Astrocyte of the cerebellum (primary cell): ENCODE measurements at regions not wholly inside any gene's neighbourhood (a gene's known extent, or its start where the extent isn't known, plus 50 kb on each side); places are given as distances from the start of the nearest gene placed in this dataset.

ENCODE experiments used
- DNase-seq: peaks from one replicate; pipeline ENCODE4 v3.0.0-alpha.2; 2011; ENCODE audit warnings: low read depth
- H3K4me3 ChIP-seq: 2 replicates; pipeline ENCODE4 v1.5.1; 2011; ENCODE audit warnings: mild to moderate bottlenecking, low read depth, low read length, moderate library complexity
- in situ Hi-C: cut with HindIII; loops from 2 replicates; pipeline ENCODE4 v1.10.0; 2017; ENCODE audit warnings: low sequenced_read_pairs
- TF ChIP-seq, protein P1 (sequence below): IDR thresholded peaks from 2 replicates; pipeline ENCODE4 v1.5.1; 2012; ENCODE audit warnings: low read length, low read depth, moderate library complexity, mild to moderate bottlenecking; ENCODE audit errors: missing control alignments

DNA sequence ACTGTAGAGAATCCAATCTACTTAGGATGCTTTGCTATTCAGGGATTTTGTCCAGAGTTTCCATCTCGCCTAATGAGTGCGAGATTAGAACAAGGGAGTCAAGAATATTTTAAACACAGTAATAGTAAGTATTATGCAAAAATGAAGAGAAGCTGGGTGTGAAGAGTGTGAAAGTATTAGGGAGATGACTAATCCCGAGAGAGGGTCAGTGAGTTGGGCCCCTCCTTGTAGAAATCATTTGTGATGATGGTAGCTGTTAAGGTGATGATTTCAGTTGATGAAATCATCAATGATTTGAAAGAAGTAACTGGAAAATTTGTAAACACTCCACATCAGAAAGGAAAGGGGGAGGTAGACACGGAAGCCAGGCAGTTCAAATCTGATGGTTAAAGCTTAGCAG is 478.9 kb upstream of the MGAT4C start:
- H3K4me3 ChIP-seq = no peak overlapping the region
- TF ChIP-seq, protein P1, sequence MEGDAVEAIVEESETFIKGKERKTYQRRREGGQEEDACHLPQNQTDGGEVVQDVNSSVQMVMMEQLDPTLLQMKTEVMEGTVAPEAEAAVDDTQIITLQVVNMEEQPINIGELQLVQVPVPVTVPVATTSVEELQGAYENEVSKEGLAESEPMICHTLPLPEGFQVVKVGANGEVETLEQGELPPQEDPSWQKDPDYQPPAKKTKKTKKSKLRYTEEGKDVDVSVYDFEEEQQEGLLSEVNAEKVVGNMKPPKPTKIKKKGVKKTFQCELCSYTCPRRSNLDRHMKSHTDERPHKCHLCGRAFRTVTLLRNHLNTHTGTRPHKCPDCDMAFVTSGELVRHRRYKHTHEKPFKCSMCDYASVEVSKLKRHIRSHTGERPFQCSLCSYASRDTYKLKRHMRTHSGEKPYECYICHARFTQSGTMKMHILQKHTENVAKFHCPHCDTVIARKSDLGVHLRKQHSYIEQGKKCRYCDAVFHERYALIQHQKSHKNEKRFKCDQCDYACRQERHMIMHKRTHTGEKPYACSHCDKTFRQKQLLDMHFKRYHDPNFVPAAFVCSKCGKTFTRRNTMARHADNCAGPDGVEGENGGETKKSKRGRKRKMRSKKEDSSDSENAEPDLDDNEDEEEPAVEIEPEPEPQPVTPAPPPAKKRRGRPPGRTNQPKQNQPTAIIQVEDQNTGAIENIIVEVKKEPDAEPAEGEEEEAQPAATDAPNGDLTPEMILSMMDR = no peak
- in situ Hi-C loops = no loop called here
- no peak for DNase-seq

DNA sequence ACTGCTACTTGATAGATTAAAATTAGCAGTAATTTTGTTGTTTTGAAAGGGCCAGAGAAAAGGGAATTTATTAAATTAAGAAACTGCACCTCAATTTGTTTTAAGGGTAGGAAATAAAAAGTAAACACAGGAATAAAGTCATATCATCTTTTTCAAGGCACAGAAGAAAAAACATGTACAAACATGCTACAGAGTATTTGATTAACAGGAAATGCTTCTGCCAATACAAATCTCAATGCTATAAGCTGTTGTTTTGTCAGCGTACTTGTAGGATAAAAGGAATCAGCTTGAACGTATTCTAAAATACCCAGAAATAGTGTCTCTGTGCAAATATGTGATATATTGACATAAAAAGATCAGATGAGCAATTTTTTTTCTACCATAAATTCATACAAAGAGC is 474.0 kb upstream of the MGAT4C start:
- no peak overlapping the region for H3K4me3 ChIP-seq
- TF ChIP-seq, protein P1 = no peak
- DNase-seq = no peak
- in situ Hi-C loops = no loop called here

DNA sequence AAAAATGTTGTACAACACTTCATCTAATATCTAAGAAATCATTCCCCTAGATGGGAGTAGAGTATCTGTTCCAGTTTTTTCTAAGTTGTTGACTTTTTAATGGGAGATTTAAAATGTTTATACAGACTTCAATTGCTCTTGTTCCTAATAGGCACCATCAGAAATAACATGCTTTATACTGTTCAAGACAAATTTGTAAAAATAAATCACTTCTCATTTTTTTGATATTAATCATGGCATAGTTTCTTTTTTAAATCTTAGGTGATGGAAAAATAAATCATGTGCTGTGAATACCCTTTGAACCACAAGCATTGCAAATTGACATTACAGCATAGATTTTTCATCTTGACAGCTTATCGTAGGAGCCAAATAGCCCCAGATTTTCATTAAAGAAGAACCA is 473.5 kb upstream of the MGAT4C start:
- DNase-seq = no peak
- in situ Hi-C loops = no loop called here
- TF ChIP-seq, protein P1 = no peak
- no peak overlapping the region for H3K4me3 ChIP-seq

DNA sequence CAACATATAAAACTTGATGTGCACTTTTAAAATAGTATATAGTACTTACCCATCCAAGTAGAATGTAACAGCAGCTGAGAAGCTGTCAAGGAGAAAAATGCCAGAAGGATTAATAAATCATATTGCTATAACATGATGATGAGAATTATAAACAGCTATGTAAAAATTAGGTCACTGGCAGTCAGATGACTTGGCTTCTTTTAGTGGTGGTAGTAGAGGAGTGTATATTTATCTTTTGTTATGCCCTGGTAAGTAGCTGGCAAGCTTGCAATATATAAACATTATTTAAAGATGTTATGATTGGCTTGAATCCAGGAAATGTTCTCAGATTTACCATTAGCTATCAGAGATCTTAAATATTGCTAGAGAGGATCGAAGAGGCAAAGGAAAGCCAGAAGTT is 471.0 kb upstream of the MGAT4C start:
- in situ Hi-C loops = no loop called here
- DNase-seq = peak; percentile 28
- TF ChIP-seq, protein P1 = no peak
- no peak overlapping the region for H3K4me3 ChIP-seq

DNA sequence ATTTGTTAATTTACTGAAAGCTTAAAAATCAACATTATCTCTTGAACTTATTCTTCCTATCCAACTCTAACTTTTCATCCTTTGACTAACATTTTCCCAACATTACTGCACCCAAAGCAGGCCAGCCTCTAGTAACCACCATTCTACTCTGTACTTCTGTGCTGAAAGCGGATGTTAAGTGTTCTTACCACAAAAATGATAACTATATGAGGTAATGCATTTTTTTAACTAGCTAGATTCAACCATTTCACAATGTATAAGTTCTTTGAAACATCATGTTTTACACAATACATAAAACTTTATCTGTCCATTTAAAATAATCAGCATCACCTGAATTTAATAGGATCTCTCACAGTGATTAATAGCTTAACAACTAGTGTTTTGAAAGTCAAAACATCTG is 468.5 kb upstream of the MGAT4C start:
- in situ Hi-C loops = no loop called here
- TF ChIP-seq, protein P1 = no peak
- peak; percentile 27 for DNase-seq
- H3K4me3 ChIP-seq = no peak overlapping the region

DNA sequence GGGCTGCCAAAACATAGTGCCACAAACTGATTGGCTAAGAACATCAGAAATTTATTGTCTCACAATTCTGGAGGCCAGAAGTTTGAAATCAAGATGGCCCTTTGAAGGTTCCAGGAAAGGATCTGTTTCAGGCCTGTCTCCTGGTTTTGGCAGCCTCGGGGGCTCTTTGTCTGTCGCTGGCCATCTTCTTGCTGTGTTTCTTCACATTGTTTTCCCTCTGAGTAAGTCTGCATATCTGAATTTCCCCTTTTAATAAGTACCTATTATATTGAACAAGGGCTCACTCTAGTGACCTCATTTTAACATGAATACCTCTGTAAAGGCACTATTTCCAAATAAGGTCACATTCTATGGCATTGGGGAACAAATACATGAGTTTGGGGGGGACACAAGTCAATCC is 467.1 kb upstream of the MGAT4C start:
- in situ Hi-C loops = no loop called here
- TF ChIP-seq, protein P1 = no peak
- no peak for DNase-seq

More for the DNA sequence above, 467.1 kb upstream of the MGAT4C start:
- no peak overlapping the region for H3K4me3 ChIP-seq
